HG02970 (cell line): ENCODE measurements at regions not wholly inside any gene's neighbourhood (a gene's known extent, or its start where the extent isn't known, plus 50 kb on each side); places are given as distances from the start of the nearest gene placed in this dataset.
"Not testable (repeated sequence)": the region's sequence is repeated elsewhere in the genome, so short reads cannot be mapped to it uniquely, and the experiment has no call there.

ENCODE experiments used
- ATAC-seq: cut with Tn5 transposase; IDR thresholded peaks from one replicate; pipeline ENCODE4 v1.9.1; 2021; ENCODE audit warnings: mild to moderate bottlenecking, moderate library complexity, moderate number of reproducible peaks; ENCODE audit not compliant: unreplicated experiment, low FRiP score

DNA sequence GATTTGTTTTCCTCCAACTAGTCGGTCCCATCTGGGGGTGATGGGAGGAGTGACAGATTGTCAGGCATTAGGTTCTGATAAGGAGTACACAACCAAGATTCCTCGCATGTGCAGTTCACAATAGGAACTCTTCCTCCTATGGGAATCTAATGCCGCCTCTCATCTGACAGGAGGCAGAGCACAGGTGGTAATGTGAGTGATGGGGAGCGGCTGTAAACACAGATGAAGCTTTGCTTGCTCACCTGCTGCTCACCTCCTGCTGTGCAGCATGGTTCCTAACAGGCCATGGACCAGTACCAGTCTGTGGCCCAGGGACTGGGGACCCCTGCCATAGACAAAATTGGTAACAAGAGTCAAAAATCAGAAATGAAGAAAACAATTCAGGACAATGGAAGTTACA lies 173.3 kb upstream of the HMHB1 start:
- no peak for ATAC-seq

DNA sequence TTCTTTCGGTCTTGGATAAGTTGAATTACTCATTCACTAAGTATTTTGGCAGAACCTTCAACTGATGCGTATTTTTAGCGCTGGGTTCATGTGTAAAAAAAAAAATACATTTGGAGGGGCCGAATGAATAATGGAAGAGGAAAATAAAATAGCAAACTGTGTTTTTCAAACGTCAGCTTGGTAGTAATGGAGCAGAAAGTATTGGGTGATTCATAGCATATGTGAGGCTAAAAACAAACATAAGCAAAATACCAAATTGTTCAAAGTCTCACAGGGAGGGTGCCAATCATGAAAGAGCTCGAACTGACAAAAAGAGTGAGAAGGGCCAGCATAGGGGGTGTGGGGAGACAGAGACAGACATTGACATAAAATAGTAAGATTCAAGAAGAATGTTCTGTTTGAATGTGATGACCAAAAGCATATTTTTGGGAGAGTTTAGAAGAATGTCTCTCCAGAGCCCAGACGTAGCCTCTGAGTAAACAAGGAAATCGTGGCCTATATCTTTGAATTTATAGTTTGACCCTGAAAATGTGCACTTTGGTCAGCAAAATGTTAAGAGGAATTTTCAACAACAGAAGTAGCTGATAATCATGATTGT lies 174.9 kb upstream of the HMHB1 start:
- no peak for ATAC-seq

DNA sequence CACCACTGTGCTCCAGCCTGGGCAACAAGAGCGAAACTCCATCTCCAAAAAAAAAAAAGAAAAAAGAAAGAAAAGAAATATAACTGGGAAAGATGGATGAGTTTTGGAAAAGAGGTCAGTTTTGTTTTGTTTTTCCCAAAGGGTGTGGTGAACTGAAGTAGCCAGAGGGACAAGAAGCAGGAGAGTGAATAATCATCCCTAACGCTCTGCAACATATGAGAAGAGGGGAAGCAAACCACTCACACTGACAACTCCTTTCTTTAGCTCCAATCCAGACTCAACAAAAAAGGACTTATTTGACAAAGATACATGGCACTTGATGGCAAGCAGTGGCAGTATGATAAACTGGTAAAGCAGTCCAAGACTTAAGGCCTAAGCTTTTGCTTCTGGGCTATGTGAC lies 176.1 kb upstream of the HMHB1 start:
- no peak for ATAC-seq

DNA sequence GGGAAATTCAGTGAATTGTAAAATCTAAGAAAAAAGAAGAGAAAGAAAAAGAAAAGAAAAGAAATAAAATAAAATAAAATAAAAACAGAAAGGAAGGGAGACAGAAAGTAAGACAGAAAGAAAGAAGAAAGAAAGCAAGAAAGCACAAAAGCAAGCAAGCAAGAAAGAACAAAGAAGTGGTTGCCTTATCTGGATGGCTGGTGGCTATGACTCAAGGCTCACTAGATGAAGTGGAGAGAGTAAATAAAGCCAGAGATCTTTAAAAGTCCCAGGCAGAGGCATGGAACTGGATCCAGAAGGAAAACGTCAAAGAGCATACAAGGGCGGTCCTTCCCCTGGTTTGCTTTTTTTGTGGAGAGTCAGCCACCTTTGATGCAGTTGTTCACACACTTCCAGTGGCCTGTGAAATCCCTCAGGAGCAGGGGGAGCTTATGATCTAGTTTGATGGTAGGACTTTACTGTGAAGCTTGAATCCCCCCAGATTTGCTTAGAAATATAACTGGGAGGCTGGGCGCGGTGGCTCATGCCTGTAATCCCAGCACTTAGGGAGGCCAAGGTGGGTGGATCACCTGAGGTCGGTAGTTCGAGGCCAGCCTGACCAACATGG lies 176.7 kb upstream of the HMHB1 start:
- no peak for ATAC-seq

DNA sequence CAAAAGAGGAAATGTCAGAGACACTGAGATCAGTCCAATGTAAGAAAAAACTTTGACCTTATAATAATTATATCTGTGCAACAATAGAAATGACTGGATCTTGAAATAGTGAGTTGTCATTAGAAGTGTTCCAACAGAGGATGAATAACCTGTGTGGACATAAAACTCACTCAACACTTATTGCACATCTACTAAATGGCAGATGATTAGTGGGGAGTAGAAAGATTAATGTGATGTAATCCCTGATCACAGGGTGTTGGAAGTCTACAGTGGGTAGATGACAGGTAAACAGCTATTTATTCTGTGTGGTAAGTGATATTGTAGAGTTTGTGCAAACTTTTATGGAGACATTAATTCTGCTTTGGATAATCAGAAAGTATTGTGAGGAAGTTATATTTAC lies 177.3 kb upstream of the HMHB1 start:
- ATAC-seq, result no peak

DNA sequence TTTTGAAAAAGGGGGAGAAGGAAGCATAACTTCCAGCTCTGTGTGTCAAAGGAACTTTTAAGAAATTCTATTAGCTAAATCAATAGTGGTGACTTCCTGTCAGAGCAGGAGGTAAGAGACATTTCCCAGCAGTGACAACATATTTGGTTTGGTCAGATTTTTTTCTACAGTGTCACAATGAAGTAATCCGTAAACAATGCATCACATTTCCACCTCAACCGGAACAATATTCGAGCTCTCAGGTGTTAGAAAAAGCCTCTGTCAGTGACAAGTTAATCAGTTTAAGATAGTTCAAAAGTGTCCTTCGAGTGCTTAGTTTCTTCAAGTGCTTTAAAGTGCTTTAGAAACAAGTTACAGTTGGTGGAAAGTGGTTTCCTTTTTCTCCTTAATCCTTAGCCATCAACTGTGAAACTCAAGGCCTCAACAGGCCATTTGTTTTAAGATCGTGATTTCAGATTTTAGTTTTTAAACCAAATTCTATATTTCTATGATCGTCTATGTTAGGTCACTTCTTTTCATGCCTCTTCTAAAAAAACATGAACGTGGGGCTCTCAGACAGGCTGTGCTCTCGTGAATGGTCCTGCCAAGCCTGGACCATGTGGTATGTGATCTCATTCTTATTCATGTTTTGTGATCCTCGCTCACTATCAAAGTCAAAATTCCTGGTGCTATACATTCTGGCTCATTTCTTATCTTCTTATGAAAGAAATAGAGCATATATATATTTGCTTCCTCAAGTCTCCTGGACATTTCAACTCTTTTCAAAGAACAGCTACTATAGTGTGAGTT lies 181.9 kb upstream of the HMHB1 start:
- ATAC-seq, result no peak

DNA sequence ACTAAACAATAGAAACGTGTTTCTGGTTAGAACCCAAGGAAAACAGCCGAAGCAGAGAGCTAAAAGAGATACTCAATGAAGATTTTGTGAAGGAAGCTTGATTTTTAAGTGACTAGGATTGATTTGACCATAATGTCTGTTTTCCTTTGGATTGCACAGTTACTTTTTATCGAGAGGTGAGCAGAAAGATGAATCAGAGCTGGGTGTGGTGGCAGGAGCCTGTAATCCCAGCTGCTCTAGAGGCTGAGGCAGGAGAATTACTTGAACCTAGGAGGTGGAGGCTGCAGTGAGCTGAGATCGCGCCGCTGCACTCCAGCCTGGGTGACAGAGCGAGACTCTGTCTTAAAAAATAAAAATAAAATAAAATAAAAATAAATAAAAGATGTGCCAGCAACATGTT lies 186.9 kb upstream of the HMHB1 start:
- not testable (repeated sequence) for ATAC-seq

DNA sequence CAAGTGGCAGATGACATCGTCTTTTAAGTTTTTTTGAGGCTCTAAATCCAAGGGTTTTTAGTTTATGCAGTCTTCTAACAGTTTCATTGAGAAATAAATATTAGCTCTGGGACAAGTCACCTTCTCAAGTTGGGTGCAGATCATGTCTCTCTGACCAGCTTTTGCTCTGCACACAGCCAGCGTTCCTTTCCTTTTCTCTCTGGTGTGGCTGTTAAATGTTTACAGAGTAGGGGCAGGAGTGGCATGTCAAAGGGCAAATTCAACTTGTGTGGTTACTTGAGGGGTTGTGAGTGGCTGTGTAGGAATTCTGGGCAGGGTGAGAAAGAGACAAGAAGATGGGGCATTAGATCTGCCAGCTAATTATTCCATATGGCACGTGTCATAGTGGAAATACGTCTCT lies 187.5 kb upstream of the HMHB1 start:
- ATAC-seq, result no peak

DNA sequence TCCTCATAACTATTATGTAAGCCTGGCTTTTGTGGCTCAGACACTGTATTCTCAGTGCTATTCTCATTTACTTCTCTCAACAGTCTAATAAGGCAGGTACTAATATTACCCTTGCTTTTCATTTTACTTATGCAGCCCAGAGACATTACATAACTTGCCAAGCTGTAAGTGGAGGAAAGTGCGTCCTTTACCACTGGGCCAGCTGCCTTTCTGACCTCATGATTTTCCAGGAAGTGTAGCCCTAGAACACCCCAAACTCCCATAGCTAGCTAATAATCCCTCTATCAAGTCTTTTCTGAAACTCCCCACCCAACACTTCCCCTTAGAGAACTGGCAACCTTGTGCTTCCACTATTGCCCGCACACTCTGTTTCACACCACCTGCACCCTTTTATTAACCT lies 192.9 kb upstream of the HMHB1 start:
- ATAC-seq, result no peak

DNA sequence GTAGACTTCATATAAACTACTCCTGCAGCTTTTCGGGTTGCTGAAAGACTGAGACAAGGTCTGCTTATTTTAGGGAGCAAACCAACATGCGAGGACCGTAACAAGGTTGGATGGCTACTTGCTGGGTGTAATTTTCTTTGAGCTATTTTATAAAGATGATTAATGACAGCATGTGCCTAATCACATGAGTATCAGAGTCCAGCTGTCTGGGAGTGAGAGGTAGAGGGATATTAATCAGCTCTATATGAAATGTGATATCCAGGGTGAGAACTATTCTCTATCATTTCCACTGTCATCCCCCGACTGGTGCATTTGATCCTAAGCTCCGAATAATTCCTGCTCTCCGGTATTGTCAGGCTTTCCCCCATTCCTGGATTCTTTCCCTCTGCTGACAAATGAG lies 193.8 kb upstream of the HMHB1 start:
- no peak for ATAC-seq

DNA sequence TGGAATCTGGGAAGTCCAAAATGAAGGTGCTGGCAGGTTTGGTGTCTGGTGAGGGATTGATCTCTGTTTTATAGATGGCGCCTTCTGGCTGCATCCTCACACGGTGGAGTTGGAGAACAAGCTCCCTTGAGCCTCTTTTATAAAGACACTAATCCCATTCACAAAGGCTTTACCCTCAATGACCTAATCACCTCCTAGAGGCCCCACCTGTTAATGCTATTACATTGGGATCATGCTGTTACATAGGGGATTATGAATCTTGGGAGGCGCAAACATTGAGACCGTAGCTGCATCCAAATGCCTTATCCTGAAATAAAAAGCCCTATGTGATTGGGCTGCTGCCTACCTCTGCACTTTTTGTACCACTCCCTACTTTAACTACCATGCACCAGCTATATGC lies 197.1 kb upstream of the HMHB1 start:
- no peak for ATAC-seq

DNA sequence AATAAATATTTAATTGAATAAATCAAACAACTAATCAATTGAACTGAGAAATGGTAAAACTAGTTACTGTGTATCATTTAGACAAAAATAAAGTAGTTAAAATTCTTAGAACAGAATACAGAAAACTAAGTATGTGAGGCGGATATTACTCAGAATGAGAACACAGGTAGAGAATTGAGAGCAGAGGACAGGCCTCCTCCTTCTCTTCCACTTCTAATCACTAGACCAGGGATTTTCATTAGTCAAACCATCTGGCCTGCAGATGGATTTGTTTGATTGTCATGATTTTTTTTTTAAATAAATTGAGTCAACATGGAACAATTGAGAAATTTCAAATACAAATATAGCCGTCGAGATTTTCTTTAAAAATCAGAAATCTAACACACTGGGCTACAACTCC lies 198.6 kb upstream of the HMHB1 start:
- ATAC-seq, result no peak

DNA sequence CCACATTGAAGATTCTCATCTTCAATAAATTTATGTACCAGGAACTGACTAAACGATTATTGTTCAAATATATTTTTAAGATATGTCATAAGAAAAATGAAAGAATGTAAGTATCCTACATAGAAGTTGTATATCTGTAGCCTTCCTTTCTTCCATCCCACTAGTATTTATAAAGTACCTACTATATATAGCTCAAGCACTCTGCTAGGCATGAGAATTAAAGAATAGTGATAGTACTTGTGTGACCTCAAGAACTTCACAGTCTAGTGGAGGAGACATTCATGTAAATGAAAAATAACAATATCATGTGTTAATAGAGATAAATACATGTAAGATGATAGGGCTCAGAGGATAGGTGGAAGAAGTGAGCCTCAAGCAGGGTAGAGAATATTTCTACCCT lies 201.0 kb upstream of the HMHB1 start:
- no peak for ATAC-seq

DNA sequence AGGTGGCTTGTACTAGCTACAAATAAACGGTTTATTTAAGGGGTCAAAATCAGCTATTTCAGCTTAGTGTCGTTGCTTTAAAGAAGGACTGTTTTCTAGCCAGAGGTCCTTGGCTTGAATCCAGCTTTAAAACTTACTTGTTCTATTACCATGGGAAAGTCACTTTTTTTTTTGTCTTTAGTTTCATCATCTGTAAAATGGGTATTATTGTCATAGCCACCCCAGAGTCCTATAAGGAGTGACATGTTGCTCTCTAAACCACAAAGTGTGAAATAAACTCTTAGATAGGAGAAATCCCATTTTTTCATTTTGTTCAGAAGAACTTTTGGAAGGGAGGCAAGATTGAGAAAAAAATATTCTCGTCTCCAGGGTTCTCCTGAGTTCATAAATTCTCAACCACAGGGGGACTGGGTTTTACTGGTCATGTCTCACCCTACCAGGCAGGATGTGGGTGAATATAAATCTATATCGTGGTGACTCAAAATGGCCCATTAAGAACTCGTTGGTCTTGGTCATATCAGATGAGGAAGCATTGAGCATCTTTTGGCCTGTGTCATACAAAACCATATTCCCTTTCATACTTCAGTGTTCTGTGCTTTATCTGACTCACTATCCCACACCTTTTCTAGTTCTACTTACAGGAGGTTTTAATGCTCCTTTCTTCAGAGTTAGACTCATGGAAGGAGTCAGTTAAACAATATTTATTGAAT lies 202.7 kb upstream of the NR3C1 start:
- ATAC-seq, result no peak

DNA sequence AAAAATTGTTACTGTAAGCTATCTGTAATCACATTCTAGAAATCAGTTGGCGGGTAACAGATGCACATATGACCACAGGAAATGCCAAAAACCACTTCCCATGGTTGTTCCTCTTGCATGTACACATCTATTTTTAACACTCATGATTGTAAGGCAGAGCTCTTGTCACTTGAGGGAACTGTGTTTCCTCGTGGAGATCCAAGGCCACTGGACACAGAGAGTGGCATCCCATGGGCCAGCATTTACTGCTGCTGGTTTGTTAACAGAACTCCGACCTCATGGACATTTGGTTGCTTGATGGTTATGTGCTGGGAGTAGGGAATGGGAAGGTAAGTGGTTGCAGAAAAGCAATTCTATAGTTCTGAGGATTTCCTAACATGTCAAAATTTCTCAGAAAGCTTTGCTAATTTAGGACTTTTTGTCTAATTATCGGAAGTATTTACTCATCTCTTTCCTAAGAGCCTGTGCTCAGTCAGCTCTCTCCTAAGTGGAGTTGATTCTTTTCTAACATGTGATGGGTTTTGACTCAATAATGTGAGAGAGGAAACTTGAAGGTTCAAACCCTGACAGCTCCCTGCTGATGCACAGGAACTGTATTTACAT lies 202.0 kb upstream of the NR3C1 start:
- no peak for ATAC-seq

DNA sequence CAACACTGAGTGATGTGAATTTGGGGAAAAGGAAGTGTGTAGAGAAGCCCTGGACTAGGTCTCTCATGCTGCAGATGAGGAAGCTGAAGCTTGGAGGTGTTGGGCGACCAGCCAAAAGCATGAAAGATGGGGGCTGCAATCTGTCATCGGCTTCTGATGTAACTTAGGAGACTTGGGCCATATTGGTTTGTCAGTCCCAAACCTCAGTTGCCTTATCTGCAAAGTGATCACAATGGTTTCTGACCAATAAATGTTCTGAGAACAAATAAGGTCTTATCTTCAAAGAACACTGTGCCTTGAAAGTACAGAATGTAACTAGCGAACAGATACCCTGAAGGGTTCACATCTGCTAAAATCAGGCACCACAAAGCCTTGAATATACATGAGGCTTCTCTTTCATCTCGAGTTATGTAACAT lies 198.4 kb upstream of the NR3C1 start:
- no peak for ATAC-seq

DNA sequence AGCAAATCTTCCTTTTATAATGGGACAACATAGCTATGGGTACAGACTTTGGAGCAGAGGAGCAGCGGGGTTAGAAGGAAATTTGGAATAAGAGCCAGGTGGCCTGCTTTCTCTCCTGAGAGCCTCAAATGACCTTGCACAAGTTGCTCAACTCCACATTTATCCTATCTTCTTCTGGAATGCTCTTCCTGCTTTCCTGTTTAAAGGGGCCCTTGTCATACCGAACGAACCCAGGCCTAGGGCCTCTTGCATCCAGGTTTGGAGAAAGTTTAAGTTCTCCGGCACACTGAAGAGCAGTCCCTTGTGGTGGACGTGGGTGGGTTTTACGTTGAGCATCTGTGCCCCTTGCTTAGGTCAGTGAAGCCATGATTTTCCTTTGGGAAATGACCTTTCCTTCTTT lies 197.9 kb upstream of the NR3C1 start:
- no peak for ATAC-seq

DNA sequence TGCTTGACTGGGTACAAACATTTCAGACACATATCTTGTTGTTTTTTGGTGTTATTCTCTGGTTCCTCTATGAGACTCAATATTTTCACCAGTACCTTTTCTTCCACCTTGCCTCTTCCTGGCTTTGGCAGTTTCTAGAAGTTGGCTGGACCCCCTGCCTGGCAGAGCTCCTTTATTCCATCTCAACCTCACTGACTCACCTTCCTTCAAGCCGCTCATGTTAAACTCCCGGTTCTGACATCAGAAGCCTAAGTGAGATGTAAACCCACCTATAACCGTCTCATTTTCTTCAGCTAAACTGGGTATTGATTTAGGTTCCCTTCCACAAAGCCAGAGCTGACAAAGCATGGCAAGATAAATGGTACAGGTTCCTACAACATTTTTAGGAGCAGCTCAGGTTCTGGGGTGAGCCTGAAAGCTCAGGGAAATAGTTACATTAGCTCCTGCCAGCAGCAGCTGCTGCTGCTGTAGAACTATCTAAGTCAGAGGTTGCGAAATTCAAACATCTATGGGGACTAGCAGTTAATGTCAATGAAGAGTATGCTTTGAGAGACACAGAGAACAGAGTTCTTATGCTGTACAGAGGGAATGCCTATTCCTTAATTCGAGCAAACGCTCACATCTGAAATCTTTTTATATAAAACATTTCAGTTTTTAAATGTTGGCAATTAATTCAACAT lies 197.1 kb upstream of the NR3C1 start:
- no peak for ATAC-seq

DNA sequence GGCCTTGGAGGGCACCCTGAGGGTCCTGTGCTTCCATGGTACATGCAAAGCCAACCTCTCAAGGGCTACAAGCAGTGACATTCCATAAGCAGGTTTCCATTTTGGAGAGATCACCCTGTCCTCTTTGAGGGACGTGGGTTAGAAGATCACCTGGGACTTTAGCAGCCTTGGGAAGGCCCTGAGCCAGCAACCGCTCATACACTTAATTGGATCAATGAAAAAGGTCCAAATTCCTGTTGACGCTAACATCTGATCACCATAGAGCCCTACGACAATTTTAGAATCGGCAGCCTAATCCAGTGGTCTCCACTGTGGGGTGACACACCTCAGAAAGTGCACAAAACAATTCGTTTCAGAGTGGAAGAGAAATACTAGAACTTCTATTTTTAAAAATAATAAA lies 196.0 kb upstream of the NR3C1 start:
- no peak for ATAC-seq

DNA sequence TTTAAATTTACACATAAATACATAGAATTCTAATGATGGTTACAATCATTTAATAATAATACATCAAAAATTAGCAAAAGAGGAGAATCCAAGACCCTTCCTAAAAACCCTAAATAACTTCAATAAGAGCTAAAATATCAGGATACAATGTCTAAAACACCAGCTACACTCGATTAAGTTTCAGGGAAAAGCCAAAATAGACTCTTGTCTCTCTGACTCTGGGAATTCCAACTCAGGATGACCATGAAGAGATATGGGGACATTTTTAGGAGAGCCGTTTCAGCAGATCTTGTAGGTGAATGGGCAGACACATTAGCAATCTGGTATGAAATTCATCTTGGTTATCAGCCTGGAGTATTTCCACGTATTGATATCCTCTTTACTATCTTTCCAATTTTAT lies 193.3 kb upstream of the NR3C1 start:
- ATAC-seq, result no peak
